Uterus (tissue), 2 donors: ENCODE measurements at regions not wholly inside any gene's neighbourhood (a gene's known extent, or its start where the extent isn't known, plus 50 kb on each side); places are given as distances from the start of the nearest gene placed in this dataset.

Experiments
- POLR2A ChIP-seq, 2 donors: fragments of 450-650 bp; IDR thresholded peaks; one replicate each; pipeline ENCODE4 v1.6.1; 2016; ENCODE audit warnings: antibody characterized with exemption in 2 of 2, mild to moderate bottlenecking in 1 of 2, moderate library complexity in 1 of 2
- TF ChIP-seq, protein P1 (sequence below), 4 experiments: fragments of 200-600 bp in 2 of 4; fragments of 450-650 bp in 2 of 4; sonication (generic) in 2 of 4; IDR thresholded peaks; one replicate each; pipeline ENCODE4 v1.5.1; 2016 to 2019; ENCODE audit warnings: antibody characterized with exemption in 4 of 4, mild to moderate bottlenecking in 2 of 4, moderate library complexity in 1 of 4

DNA sequence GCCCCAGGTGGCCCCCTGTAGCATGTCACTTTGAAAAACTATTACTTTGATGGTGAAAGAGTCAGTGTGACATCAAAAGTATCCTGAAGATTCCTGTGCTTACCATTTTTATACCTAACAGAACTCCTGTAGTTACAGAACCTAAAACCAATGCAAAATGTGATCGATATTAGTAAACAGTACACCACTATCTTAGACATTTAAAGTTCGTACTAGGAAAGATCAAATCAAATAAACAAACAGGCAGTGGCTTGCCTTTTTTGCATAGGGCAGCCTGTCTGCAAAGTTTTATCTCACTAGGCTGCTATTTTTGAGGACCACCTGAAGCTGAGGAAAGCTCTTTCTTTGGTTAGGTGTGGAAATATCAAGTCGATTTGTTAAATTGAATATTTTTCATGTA lies 944.0 kb upstream of the CITED2 start:
- TF ChIP-seq, protein P1, sequence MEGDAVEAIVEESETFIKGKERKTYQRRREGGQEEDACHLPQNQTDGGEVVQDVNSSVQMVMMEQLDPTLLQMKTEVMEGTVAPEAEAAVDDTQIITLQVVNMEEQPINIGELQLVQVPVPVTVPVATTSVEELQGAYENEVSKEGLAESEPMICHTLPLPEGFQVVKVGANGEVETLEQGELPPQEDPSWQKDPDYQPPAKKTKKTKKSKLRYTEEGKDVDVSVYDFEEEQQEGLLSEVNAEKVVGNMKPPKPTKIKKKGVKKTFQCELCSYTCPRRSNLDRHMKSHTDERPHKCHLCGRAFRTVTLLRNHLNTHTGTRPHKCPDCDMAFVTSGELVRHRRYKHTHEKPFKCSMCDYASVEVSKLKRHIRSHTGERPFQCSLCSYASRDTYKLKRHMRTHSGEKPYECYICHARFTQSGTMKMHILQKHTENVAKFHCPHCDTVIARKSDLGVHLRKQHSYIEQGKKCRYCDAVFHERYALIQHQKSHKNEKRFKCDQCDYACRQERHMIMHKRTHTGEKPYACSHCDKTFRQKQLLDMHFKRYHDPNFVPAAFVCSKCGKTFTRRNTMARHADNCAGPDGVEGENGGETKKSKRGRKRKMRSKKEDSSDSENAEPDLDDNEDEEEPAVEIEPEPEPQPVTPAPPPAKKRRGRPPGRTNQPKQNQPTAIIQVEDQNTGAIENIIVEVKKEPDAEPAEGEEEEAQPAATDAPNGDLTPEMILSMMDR (IDR thresholded peaks at IDR 0.05), result no peak
- no peak for TF ChIP-seq POLR2A (IDR thresholded peaks at IDR 0.05)
